B cell (primary cell): ENCODE measurements at regions not wholly inside any gene's neighbourhood (a gene's known extent, or its start where the extent isn't known, plus 50 kb on each side); places are given as distances from the start of the nearest gene placed in this dataset.

Experiments
- ATAC-seq: fragments of 200-7000 bp; cut with Tn5 transposase; one replicate; pipeline ENCODE4 v1.10.0; 2021; ENCODE audit warnings: low read depth, mild to moderate bottlenecking, moderate number of reproducible peaks, moderate library complexity
- CTCF ChIA-PET: fragments of 350-600 bp; sonication (Branson Sonifier 250); formaldehyde crosslinking; loops from one replicate; lab custom pipeline; 2021; ENCODE audit warnings: antibody characterized with exemption, inconsistent platforms; lab: Charles Lee
- POLR2A ChIA-PET: fragments of 350-600 bp; sonication (Branson Sonifier 250); formaldehyde crosslinking; loops from one replicate; lab custom pipeline; 2021; ENCODE audit warnings: antibody characterized with exemption; lab: Charles Lee
- DNase-seq: peaks from one replicate; pipeline ENCODE4 v3.0.0; 2013
- H2AFZ ChIP-seq: 2 replicates; pipeline ENCODE4 v1.6.1; 2012; ENCODE audit warnings: mild to moderate bottlenecking, low read depth, low read length; ENCODE audit not compliant: insufficient read depth, poor library complexity, severe bottlenecking
- H3K27ac ChIP-seq, 2 donors: 1 replicate in 1 of 2; 2 replicates in 1 of 2; pipeline ENCODE4 v1.5.1; 2012 to 2013; ENCODE audit warnings: low read length in 2 of 2, mild to moderate bottlenecking in 2 of 2, moderate library complexity in 1 of 2
- H3K27me3 ChIP-seq, 4 experiments: fragments of 200-600 bp in 1 of 4; sonication (generic) in 1 of 4; replicated peaks in 1 of 4; 1 replicate in 2 of 4; 2 replicates in 2 of 4; pipeline versions ENCODE4 v1.6.1 to v1.7.0; 2013 to 2016; ENCODE audit warnings: low read length in 3 of 4, mild to moderate bottlenecking in 2 of 4, mixed read lengths in 1 of 4, moderate library complexity in 1 of 4; ENCODE audit not compliant: insufficient read depth in 4 of 4, control insufficient read depth in 3 of 4; ENCODE audit errors: control extremely low read depth in 1 of 4
- H3K36me3 ChIP-seq, 2 experiments: replicated peaks in 1 of 2; 1 replicate in 1 of 2; 2 replicates in 1 of 2; pipeline versions ENCODE4 v1.6.1 to v1.7.1; 2013; ENCODE audit warnings: low read length in 1 of 2; ENCODE audit not compliant: insufficient read depth in 2 of 2, control insufficient read depth in 1 of 2; ENCODE audit errors: control extremely low read depth in 1 of 2, extremely low read depth in 1 of 2
- H3K4me1 ChIP-seq, 2 donors: fragments of 200-600 bp in 1 of 2; sonication (generic) in 1 of 2; 1 replicate in 1 of 2; 2 replicates in 1 of 2; pipeline versions ENCODE4 v1.5.1 to v1.6.1; 2013 to 2017; ENCODE audit warnings: low read length in 2 of 2; ENCODE audit not compliant: control insufficient read depth in 2 of 2, insufficient read depth in 2 of 2
- H3K4me2 ChIP-seq: replicated peaks from 2 replicates; pipeline ENCODE3; 2012; ENCODE audit warnings: mild to moderate bottlenecking, low read depth, low read length; ENCODE audit not compliant: poor library complexity, severe bottlenecking
- H3K4me3 ChIP-seq, 5 experiments: fragments of 200-600 bp in 1 of 5; sonication (generic) in 1 of 5; 1 replicate in 3 of 5; 2 replicates in 2 of 5; pipeline versions ENCODE4 v1.5.1 to v1.7.0; 2011 to 2016; ENCODE audit warnings: low read length in 4 of 5, mild to moderate bottlenecking in 4 of 5, low read depth in 2 of 5, control low read depth in 1 of 5, moderate library complexity in 1 of 5; ENCODE audit not compliant: insufficient read depth in 1 of 5; ENCODE audit errors: control extremely low read depth in 1 of 5, extremely low read depth in 1 of 5
- H3K79me2 ChIP-seq: fragments of 200-600 bp; sonication (generic); one replicate; pipeline ENCODE4 v1.6.0; 2016; ENCODE audit warnings: low read length; ENCODE audit not compliant: control insufficient read depth, insufficient read depth
- H3K9ac ChIP-seq: fragments of 200-600 bp; sonication (generic); 2 replicates; pipeline ENCODE4 v1.6.1; 2017; ENCODE audit warnings: mild to moderate bottlenecking, low read length, moderate library complexity
- H3K9me3 ChIP-seq, 3 donors: one replicate each; pipeline versions ENCODE4 v1.6.1 to v1.7.1; 2013; ENCODE audit warnings: low read length in 2 of 3; ENCODE audit not compliant: control insufficient read depth in 2 of 3, insufficient read depth in 1 of 3; ENCODE audit errors: control extremely low read depth in 1 of 3
- H4K20me1 ChIP-seq: 2 replicates; pipeline ENCODE4 v1.6.0; 2012; ENCODE audit warnings: mild to moderate bottlenecking, low read length; ENCODE audit not compliant: insufficient read depth, control insufficient read depth, poor library complexity, severe bottlenecking
- H3K27ac Mint-ChIP-seq: one replicate; pipeline ENCODE4 v1.8.0; 2021; ENCODE audit warnings: mixed read lengths
- H3K27me3 Mint-ChIP-seq: one replicate; pipeline ENCODE4 v1.8.0; 2021; ENCODE audit warnings: mixed read lengths
- H3K4me1 Mint-ChIP-seq: one replicate; pipeline ENCODE4 v1.8.0; 2021; ENCODE audit warnings: mixed read lengths
- H3K4me3 Mint-ChIP-seq: one replicate; pipeline ENCODE4 v1.8.0; 2021; ENCODE audit warnings: mixed read lengths
- H3K9me3 Mint-ChIP-seq: one replicate; pipeline ENCODE4 v1.8.0; 2022; ENCODE audit warnings: mixed read lengths; ENCODE audit not compliant: insufficient read depth
- CTCF ChIP-seq: fragments of 200-600 bp; IDR thresholded peaks from one replicate; pipeline ENCODE4 v1.8.0; 2022; ENCODE audit warnings: antibody characterized with exemption, mild to moderate bottlenecking
- EZH2 ChIP-seq: IDR thresholded peaks from 2 replicates; pipeline ENCODE4 v1.6.1; 2012; ENCODE audit warnings: borderline replicate concordance, low read depth, mild to moderate bottlenecking, moderate library complexity, low read length; ENCODE audit not compliant: insufficient read depth, poor library complexity, severe bottlenecking
- WGBS: methylation state at CpG from one replicate; pipeline ENCODE4 v1.1.5; 2013; ENCODE audit warnings: missing lambda C conversion rate; ENCODE audit not compliant: insufficient coverage; 5-methylcytosine and 5-hydroxymethylcytosine counted together
- intact Hi-C: fragments of 100-400 bp; cut with micrococcal nuclease; formaldehyde crosslinking; loops from one replicate; pipeline ENCODE4 v1.10.0; 2022

GRCh38 chr6:2542858-2543218, 207.9 kb downstream of the MYLK4 start:
- Mint-ChIP-seq H3K27ac (no peak overlapping the region), H3K27me3 (peaks cover 60% of the 10 kb centered on the region), H3K4me1 (peaks cover 11% of the 10 kb centered on the region), H3K4me3 (no peak overlapping the region), H3K9me3 (no peaks in the 10 kb centered on the region)
- Histone ChIP-seq H3K27me3 (peaks cover 0 to 27% (median 15%) of the 10 kb centered on the region in 4 experiments), H3K9ac (no peak overlapping the region), H3K4me1 (peaks cover 9 to 10% of the 10 kb centered on the region in 2 donors), H3K4me3 (no peak overlapping the region), H3K27ac (no peak overlapping the region), H3K9me3 (peaks cover 0 to 4% (median 0%) of the 10 kb centered on the region in 3 donors), H3K36me3 (no peaks in the 10 kb centered on the region), H3K79me2 (no peaks in the 10 kb centered on the region), H2AFZ (no peak overlapping the region), H3K4me2 (peak overlapping the region; percentile 9), H4K20me1 (no peaks in the 10 kb centered on the region)
- DNase-seq (peak; percentile 23), ATAC-seq (peak; percentile 28)
- CTCF ChIA-PET: no interaction called here
- POLR2A ChIA-PET: no interaction called here
- TF ChIP-seq EZH2 (no peak), CTCF (no peak)
- WGBS: 0% methylated on average over 4 of the region's 4 CpGs
- intact Hi-C loops: no loop called here

- TF ChIP-seq CTCF (no peak), EZH2 (no peak)
- Histone ChIP-seq H3K9ac (no peak overlapping the region), H3K27me3 (peaks cover 0 to 24% (median 14%) of the 10 kb centered on the region in 4 experiments), H3K4me1 (peaks cover 9 to 10% of the 10 kb centered on the region in 2 donors), H4K20me1 (no peaks in the 10 kb centered on the region), H3K9me3 (peaks cover 0 to 4% (median 0%) of the 10 kb centered on the region in 3 donors), H3K79me2 (no peaks in the 10 kb centered on the region), H3K27ac (no peak overlapping the region), H2AFZ (no peak overlapping the region), H3K36me3 (no peaks in the 10 kb centered on the region), H3K4me2 (peak overlapping the region; percentile 9), H3K4me3 (no peak overlapping the region)
- 81% methylated on average over 5 of the region's 8 CpGs for WGBS
- Mint-ChIP-seq H3K4me1 (peaks cover 11% of the 10 kb centered on the region), H3K9me3 (no peaks in the 10 kb centered on the region), H3K27ac (no peak overlapping the region), H3K27me3 (peaks cover 65% of the 10 kb centered on the region), H3K4me3 (no peak overlapping the region)
- POLR2A ChIA-PET: no interaction called here
- CTCF ChIA-PET: no interaction called here
- intact Hi-C loops: no loop called here
- DNase-seq (no peak), ATAC-seq (no peak)
These were observed 208.4 kb downstream of the MYLK4 start for GRCh38 chr6:2542101-2542857.
